GM12891 (cell line): ENCODE measurements at regions not wholly inside any gene's neighbourhood (a gene's known extent, or its start where the extent isn't known, plus 50 kb on each side); places are given as distances from the start of the nearest gene placed in this dataset.

Source experiments
- PAX5 ChIP-seq: IDR thresholded peaks from 2 replicates; pipeline ENCODE4 v1.6.1; 2011; ENCODE audit warnings: low read length, moderate library complexity, mild to moderate bottlenecking; ENCODE audit not compliant: insufficient read depth, severe bottlenecking
- POLR2A ChIP-seq: IDR thresholded peaks from 2 replicates; pipeline ENCODE4 v1.6.1; 2011; ENCODE audit warnings: low read depth, low read length, control low read depth
- POLR2AphosphoS5 ChIP-seq: IDR thresholded peaks from 2 replicates; pipeline ENCODE4 v1.6.1; 2011; ENCODE audit warnings: low read depth, low read length, control low read depth
- POU2F2 ChIP-seq: IDR thresholded peaks from 2 replicates; pipeline ENCODE4 v1.6.1; 2011; ENCODE audit warnings: low read depth, mild to moderate bottlenecking, control low read depth, low read length, moderate library complexity
- SPI1 ChIP-seq: IDR thresholded peaks from 2 replicates; pipeline ENCODE4 v1.6.1; 2011; ENCODE audit warnings: low read depth, low read length, control low read depth
- TAF1 ChIP-seq: IDR thresholded peaks from 2 replicates; pipeline ENCODE4 v1.6.1; 2011; ENCODE audit warnings: low read depth, low read length, control low read depth

- TF ChIP-seq POLR2AphosphoS5 (no peak), TAF1 (no peak), POLR2A (no peak), PAX5 (no peak), SPI1 (no peak), POU2F2 (no peak)
These were observed 334.7 kb downstream of the NR2F1-AS1 start for GRCh38 chr5:93246090-93246855.
